ENCODE measurements at regions not wholly inside any gene's neighbourhood (a gene's known extent, or its start where the extent isn't known, plus 50 kb on each side); places are given as distances from the start of the nearest gene placed in this dataset.

DNA sequence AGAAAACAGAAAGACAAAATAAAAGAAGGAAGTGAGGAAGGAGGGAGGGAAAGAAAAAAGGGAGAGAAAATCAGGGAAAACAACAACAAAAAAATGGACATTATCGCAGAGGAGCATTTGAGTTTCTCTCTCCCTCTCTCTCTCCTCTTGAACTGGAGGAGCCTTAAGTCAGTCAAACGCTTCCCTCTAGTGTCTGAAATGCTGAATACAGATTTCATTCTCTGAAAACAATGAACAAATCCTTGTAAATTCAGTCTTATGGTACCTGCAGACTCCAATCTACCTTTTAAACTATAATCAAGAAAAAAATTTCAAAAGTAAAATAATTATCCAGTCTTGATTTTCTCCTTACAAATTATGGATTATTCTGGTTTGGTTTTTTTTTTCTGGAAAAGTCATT, 89.2 kb upstream of the PFKP start:
- peaks cover 60% of the 10 kb centered on the region for H3K4me1 Mint-ChIP-seq (ENCODE audit: low read depth)
- H3K27ac Mint-ChIP-seq = peak overlapping the region; percentile 83
- peaks cover 1% of the 10 kb centered on the region for H3K27me3 Mint-ChIP-seq
- no peak overlapping the region for H3K4me3 Mint-ChIP-seq
- no peaks in the 10 kb centered on the region for H3K36me3 Mint-ChIP-seq (ENCODE audit: low read depth)
- intact Hi-C loops (cut with micrococcal nuclease) = loop anchor here (1.0 to 2.0 kb wide), 3 partner anchors 49 to 139 kb away; no protein-coding TSS in a partner anchor
- no peaks in the 10 kb centered on the region for H3K9me3 Mint-ChIP-seq

DNA sequence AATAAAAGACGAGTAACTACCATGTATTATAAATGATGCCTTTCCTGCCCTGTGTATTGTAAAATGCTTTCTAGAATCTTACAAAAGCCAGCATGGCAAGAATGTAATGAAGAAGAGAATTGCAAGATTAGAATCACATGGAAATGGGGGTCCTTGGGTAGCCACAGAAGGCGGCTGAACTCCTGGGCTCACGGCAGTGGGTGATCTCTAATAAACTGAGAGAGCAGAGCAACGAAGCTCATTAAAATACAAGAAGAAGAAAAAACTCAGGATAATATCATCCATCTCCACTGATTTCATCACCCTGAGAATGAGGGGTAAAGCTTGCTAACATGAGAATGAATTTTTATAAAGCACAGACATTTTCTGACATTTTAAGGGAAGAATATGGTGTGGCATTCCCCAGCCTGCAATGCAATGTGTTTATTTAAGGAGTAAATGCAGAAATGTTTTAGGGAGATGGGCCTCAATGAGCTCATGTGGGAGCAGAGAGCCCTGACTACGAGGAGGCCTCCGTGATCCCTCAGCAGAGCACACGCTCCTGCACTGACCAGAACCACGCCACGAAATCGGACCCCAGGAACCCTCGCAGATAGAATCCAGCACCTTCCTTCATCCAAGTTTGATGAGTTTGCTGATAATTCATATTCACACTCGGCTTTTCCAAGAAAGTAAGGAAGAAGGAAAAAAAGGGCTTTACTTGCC, 92.7 kb upstream of the PFKP start:
- peaks cover 26% of the 10 kb centered on the region for H3K4me1 Mint-ChIP-seq (ENCODE audit: low read depth)
- intact Hi-C loops (cut with micrococcal nuclease) = no loop called here
- no peaks in the 10 kb centered on the region for H3K27me3 Mint-ChIP-seq
- H3K9me3 Mint-ChIP-seq = no peaks in the 10 kb centered on the region
- H3K4me3 Mint-ChIP-seq = no peak overlapping the region
- H3K36me3 Mint-ChIP-seq (ENCODE audit: low read depth) = no peaks in the 10 kb centered on the region
- no peak overlapping the region for H3K27ac Mint-ChIP-seq

DNA sequence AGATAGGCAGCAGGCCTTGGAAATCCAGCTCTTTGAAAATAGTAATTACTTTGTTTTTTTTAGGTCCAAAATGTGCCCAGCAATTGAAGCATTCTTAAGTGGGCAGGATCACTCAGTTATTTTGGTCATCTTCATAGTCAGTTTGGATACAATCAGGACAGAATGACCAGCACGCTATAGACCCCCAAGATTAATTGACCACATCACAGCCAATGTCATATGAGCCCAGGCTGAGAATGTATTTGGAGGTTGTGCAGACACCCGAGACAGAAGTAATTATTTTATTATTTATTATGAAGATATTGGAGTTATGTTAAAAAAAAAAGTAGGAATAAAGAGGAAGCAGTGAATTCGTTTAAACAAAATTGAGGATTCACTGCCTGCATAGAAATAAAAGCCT, 93.3 kb upstream of the PFKP start:
- peaks cover 20% of the 10 kb centered on the region for H3K4me1 Mint-ChIP-seq (ENCODE audit: low read depth)
- H3K36me3 Mint-ChIP-seq (ENCODE audit: low read depth) = no peaks in the 10 kb centered on the region
- intact Hi-C loops (cut with micrococcal nuclease) = no loop called here
- no peaks in the 10 kb centered on the region for H3K9me3 Mint-ChIP-seq
- H3K27me3 Mint-ChIP-seq = no peaks in the 10 kb centered on the region
- H3K4me3 Mint-ChIP-seq = no peak overlapping the region
- H3K27ac Mint-ChIP-seq = no peak overlapping the region

DNA sequence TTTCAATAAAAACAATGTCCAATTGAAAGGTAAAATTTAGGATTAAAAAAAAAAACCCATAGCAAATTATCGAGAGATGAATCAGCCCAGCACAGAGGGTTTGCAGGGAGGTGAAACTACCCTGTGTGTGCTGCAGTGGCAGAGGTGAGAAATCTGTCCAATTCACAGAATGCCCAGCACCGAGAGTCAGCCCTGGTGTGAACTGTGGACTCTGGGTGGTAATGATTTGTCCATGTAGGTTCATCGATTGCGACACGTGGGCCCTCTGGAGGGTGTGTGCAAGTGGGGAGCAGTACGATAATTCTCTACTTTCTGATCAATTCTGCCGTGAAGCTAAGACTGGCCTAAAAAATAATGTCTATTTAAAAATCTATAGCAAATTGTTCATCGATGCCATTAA, 94.5 kb upstream of the PFKP start:
- intact Hi-C loops (cut with micrococcal nuclease) = no loop called here
- Mint-ChIP-seq H3K36me3 (ENCODE audit: low read depth) (no peaks in the 10 kb centered on the region), H3K27me3 (no peaks in the 10 kb centered on the region), H3K27ac (no peak overlapping the region), H3K9me3 (no peaks in the 10 kb centered on the region), H3K4me1 (ENCODE audit: low read depth) (peaks cover 17% of the 10 kb centered on the region), H3K4me3 (no peak overlapping the region)

DNA sequence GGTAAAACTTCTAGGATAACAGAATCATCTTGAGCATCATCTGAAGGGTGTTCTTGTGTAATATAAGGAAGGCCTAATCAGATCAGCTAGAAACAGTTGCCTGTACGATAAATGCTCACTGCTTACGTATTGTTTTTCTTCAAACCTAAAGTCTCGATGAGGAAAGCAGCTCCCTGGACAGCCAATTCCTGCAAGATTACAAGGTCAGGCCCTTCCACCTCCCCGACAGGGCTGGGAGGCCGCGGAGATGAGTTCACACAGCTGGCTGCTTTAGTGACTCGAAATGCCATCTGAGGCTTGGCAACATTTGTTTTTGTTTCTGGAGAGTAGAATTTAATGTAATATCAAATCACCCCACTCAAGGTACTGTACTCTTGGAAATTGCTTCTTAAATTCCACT, 95.1 kb upstream of the PFKP start:
- Mint-ChIP-seq H3K4me1 (ENCODE audit: low read depth) (peaks cover 13% of the 10 kb centered on the region), H3K27me3 (peaks cover 3% of the 10 kb centered on the region), H3K9me3 (no peaks in the 10 kb centered on the region), H3K27ac (no peak overlapping the region), H3K4me3 (no peak overlapping the region), H3K36me3 (ENCODE audit: low read depth) (no peaks in the 10 kb centered on the region)
- intact Hi-C loops (cut with micrococcal nuclease) = no loop called here

DNA sequence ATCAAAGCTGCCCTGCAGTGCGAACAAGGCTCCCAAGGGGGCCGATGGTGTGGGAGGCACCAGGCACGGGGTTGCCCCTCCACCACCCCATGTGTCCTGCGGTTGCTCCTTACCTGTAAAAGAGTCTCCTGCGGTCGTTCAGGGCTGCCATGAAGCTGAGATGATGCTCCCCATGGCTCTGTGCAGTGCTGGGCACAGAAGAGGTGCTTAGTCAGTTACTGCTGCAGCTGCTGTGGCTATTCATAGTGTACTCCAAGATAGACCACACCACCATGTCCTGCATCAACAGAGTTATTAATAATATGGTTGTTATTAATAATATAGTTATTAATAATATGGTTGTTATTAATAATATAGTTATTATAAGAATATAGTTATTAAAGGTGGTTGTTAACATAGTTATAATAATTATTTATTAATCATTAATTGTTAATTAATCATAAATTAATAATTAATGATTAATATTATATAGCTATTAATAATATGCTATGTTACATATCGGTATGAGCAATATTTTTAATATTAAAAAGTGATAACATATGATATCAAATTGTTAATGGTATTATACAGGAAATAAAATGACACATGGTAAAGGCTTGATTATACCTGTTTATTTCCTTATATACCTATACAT, 97.0 kb upstream of the PFKP start:
- H3K27me3 Mint-ChIP-seq = peaks cover 10% of the 10 kb centered on the region

DNA sequence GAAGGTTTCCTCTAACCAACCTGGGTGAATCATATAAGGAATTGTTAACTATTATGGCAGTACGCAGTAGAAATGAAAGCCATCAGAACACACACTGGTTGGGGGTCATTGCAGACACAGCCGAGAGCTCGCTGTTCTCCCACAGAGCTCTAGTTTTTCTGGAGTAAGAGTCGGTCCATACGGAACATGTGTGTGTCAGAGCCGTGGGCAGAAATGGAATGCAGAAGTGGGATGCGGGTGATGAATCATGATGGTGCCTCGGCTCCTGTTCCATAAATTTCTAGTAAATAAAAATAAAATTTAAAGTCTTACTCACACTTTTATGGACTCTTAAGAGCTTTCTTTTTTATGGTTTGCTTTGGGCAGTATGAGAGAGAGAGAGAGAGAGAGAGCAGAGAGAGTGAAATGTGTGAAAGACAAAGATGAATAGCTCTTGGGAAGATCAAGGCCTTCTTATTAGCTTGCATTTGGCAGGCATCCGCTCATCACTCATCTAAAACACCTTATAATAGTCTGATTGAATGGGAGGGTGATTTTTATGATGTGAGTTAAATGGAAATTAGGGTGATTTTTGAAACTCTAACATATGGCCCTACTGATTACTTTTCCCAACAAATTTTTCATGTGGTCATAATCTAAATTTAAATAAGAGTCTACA, 98.8 kb upstream of the PFKP start:
- Mint-ChIP-seq H3K36me3 (ENCODE audit: low read depth) (no peaks in the 10 kb centered on the region), H3K4me3 (no peak overlapping the region), H3K4me1 (ENCODE audit: low read depth) (peaks cover 12% of the 10 kb centered on the region), H3K9me3 (no peaks in the 10 kb centered on the region), H3K27me3 (peaks cover 13% of the 10 kb centered on the region), H3K27ac (no peak overlapping the region)
- intact Hi-C loops (cut with micrococcal nuclease) = no loop called here

More for the DNA sequence above, 97.0 kb upstream of the PFKP start:
- Mint-ChIP-seq H3K4me3 (no peak overlapping the region), H3K27ac (no peak overlapping the region), H3K4me1 (ENCODE audit: low read depth) (peaks cover 12% of the 10 kb centered on the region), H3K36me3 (ENCODE audit: low read depth) (no peaks in the 10 kb centered on the region), H3K9me3 (no peaks in the 10 kb centered on the region)
- intact Hi-C loops (cut with micrococcal nuclease) = no loop called here

DNA sequence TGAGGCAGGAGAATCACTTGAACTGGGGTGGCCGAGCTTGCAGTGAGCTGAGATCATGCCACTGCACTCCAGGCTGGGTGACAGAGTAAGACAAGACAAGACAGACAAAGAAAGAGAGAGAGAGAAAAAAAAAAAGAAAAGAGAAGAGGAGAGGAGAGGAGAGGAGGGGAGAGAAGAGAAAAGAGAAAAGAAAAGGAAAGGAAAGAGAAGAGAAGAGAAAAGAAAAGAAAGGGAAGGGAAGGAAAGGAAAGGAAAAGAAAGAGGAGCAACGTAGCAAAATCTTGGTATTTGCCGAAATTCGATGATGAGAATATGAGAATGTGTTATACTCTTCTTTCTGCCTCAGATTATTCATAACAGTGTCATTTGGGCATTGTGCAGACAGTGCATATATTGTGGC, 101.2 kb upstream of the PFKP start:
- intact Hi-C loops (cut with micrococcal nuclease) = no loop called here
- Mint-ChIP-seq H3K36me3 (ENCODE audit: low read depth) (no peaks in the 10 kb centered on the region), H3K27me3 (peaks cover 14% of the 10 kb centered on the region), H3K9me3 (no peaks in the 10 kb centered on the region), H3K27ac (no peak overlapping the region), H3K4me3 (no peak overlapping the region), H3K4me1 (ENCODE audit: low read depth) (peaks cover 14% of the 10 kb centered on the region)

DNA sequence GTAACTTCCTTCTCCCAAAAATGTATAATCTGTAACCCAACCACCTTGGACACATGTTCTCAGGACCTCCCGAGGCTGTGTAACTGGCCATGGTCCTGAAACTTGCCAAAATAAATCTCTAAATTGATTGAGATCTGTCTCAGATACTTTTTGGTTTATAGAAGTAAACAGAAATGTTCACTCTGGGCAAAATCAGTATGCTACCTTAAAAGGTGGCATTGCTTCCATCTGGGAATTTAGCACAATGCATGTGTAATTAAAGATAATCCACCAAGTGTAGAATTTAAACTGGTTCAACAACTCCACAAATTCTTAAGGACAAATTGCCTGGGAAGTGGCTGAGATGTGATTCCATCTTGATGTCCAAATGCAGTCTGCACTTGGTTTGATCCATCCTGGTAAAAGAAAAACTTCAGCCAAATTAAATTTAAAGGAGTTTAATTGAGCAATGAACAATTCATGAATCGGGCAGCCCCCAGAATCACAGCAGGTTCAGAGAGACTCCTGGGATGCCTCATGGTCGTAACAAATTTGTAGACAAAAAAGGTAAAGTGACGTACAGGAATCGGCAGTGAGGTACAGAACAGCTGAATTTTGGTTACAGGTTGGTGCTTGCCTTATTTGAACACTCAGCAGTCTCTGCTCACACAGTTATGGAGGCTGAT, 102.6 kb upstream of the PFKP start:
- intact Hi-C loops (cut with micrococcal nuclease) = no loop called here
- H3K27ac Mint-ChIP-seq = no peak overlapping the region
- H3K4me3 Mint-ChIP-seq = no peak overlapping the region
- peaks cover 16% of the 10 kb centered on the region for H3K27me3 Mint-ChIP-seq
- H3K4me1 Mint-ChIP-seq (ENCODE audit: low read depth) = peaks cover 17% of the 10 kb centered on the region
- no peaks in the 10 kb centered on the region for H3K9me3 Mint-ChIP-seq
- no peaks in the 10 kb centered on the region for H3K36me3 Mint-ChIP-seq (ENCODE audit: low read depth)

DNA sequence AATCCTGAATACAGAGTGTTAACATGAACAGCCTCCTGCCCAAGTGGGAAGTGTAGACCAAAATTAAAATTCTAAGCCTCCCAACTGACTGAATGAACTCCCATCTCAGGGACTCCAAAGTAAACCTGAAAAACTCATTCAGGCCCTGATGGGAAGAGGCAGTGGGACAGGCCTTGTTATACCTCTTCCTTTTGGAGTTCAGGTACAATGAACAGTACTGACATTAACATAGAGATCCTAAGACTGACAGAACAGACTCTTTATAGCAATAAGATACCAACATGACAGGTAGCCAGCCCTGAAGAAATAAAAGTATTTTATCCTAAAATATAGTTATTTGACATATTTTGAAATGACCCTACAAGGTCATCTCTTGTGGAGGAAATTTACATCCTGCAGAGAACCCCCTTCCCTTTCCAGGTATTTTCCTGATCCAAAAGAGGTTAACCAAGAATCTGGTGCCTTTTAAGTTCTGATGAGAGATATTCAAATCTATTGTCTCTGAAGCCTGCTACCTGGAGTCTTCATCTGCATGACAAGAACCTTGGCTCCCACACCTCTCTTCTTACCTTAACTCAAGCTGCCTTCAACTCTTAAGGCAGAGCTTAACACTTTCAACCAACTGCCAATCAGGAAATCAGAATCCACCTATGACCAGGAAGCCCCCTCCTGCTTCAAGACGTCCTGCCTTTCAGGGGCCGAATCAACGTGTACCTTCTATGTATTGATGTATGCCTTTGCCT, 103.3 kb upstream of the PFKP start:
- no peak overlapping the region for H3K4me3 Mint-ChIP-seq
- H3K9me3 Mint-ChIP-seq = no peaks in the 10 kb centered on the region
- peaks cover 16% of the 10 kb centered on the region for H3K27me3 Mint-ChIP-seq
- H3K27ac Mint-ChIP-seq = no peak overlapping the region
- peaks cover 17% of the 10 kb centered on the region for H3K4me1 Mint-ChIP-seq (ENCODE audit: low read depth)
- intact Hi-C loops (cut with micrococcal nuclease) = no loop called here
- H3K36me3 Mint-ChIP-seq (ENCODE audit: low read depth) = no peaks in the 10 kb centered on the region

DNA sequence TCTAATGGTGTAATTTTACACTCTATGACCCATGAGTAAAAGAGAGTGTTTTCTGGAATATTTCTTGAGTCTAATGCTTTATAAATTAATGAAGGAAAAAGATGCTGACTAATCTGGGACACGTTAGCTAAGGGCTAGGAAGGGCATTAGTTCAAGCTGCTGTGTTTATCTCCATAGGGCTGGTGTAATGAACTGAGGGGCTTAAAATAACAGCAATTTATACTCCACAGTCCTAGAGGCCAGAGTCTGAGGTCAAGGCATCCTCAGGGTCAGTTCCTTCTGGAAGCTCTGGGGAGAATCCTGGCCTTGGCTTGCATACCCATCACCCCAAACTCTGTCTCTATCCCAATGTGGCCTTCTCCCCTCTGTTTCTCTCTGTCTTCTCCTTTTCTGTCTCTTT, 105.2 kb upstream of the PFKP start:
- Mint-ChIP-seq H3K36me3 (ENCODE audit: low read depth) (no peaks in the 10 kb centered on the region), H3K4me3 (no peak overlapping the region), H3K9me3 (no peaks in the 10 kb centered on the region), H3K4me1 (ENCODE audit: low read depth) (peaks cover 5% of the 10 kb centered on the region), H3K27ac (no peak overlapping the region), H3K27me3 (peaks cover 15% of the 10 kb centered on the region)
- intact Hi-C loops (cut with micrococcal nuclease) = no loop called here

DNA sequence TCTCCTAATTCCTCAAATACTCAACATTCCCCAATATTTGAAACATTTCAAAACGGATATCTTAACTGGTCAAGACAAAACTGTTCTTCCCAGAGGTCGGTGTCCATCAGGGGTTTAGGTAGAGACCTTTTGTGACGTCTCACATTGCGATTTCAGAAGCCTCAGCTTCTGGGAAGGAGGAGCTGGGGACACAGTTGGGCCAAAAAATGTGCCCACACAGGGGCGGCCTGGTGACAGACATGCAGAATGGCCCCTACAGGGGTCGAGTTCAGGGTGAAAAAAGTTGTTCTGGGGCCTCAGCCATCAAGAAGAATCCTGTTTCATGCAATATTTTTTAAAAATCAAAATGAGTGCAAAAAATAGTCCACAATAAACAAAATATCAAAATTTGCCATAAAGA, 108.7 kb upstream of the PFKP start:
- Mint-ChIP-seq H3K36me3 (ENCODE audit: low read depth) (no peaks in the 10 kb centered on the region), H3K9me3 (peaks cover 9% of the 10 kb centered on the region), H3K27ac (no peak overlapping the region), H3K4me3 (no peak overlapping the region), H3K4me1 (ENCODE audit: low read depth) (peaks cover 5% of the 10 kb centered on the region), H3K27me3 (peaks cover 14% of the 10 kb centered on the region)
- intact Hi-C loops (cut with micrococcal nuclease) = no loop called here

DNA sequence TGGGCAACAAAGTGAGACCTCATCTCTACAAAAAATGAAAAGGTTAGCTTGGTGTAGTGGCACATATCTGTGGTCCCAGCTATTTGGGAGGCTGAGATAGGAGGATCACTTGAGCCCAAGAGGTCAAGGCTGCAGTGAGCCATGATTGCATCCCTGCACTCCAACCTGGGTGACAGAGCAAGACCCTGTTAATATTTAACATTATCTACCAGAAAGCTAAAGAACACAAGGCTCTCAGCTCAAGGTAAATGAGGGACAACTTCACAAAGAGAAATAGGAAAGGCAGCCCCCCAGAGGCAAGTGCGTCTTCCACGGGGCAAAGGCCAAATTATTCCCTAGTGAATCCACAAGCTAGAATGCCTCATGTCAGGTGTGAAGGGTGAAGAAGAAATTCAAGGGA, 109.6 kb upstream of the PFKP start:
- peaks cover 5% of the 10 kb centered on the region for H3K4me1 Mint-ChIP-seq (ENCODE audit: low read depth)

More for the DNA sequence above, 109.6 kb upstream of the PFKP start:
- H3K27ac Mint-ChIP-seq = no peak overlapping the region
- intact Hi-C loops (cut with micrococcal nuclease) = no loop called here
- peaks cover 17% of the 10 kb centered on the region for H3K27me3 Mint-ChIP-seq
- H3K9me3 Mint-ChIP-seq = peaks cover 9% of the 10 kb centered on the region
- H3K4me3 Mint-ChIP-seq = no peak overlapping the region
- no peaks in the 10 kb centered on the region for H3K36me3 Mint-ChIP-seq (ENCODE audit: low read depth)

Data from dendritic cell treated with granulocyte-macrophage colony-stimulating factor and Interleukin-4, amounts not matched to agents 40 ng/mL and 50 ng/mL, for 4 days (primary cell).